SU-DHL-6 (cell line): ENCODE measurements at regions not wholly inside any gene's neighbourhood (a gene's known extent, or its start where the extent isn't known, plus 50 kb on each side); places are given as distances from the start of the nearest gene placed in this dataset.

Source experiments
- EZH2phosphoT487 ChIP-seq: fragments of 200-600 bp; sonication (generic), shearing (Covaris generic); conservative IDR thresholded peaks from 2 replicates; pipeline ENCODE4 v1.6.1; 2018; ENCODE audit warnings: mild to moderate bottlenecking, antibody characterized with exemption, low read length, moderate library complexity, mixed read lengths
- TF ChIP-seq, protein P1 (sequence below): fragments of 200-600 bp; sonication (generic); IDR thresholded peaks from one replicate; pipeline ENCODE4 v1.5.1; 2017; ENCODE audit warnings: antibody characterized with exemption, mild to moderate bottlenecking, low read length, moderate library complexity; ENCODE audit not compliant: insufficient read depth, poor library complexity, severe bottlenecking

DNA sequence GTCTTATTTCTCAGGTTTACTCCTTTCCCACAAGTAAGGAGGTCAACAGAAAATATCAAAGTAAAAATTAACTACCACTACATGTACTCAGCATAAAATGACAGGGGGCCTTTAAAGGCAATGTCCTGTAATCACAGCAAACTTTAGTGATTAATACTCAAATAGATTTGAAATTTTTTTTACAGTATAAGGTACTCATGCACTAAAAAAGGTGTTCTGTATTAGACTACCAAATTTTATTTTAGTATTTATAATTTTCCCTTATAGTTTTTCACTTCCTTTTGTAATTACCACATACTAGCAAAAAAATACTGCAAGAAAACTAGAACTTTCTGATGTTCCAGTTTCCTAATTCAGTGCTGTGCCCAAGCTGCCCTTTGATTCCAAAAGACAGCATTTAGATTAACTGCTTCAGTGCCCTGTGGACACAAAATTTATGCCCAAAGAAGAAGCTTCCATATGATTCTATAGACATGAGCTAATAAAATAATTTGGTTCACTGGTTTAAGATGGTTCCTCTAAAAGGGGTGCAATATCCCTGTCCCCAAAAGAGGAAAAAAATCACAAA, 70.6 kb downstream of the KLF12 start:
- TF ChIP-seq, protein P1, sequence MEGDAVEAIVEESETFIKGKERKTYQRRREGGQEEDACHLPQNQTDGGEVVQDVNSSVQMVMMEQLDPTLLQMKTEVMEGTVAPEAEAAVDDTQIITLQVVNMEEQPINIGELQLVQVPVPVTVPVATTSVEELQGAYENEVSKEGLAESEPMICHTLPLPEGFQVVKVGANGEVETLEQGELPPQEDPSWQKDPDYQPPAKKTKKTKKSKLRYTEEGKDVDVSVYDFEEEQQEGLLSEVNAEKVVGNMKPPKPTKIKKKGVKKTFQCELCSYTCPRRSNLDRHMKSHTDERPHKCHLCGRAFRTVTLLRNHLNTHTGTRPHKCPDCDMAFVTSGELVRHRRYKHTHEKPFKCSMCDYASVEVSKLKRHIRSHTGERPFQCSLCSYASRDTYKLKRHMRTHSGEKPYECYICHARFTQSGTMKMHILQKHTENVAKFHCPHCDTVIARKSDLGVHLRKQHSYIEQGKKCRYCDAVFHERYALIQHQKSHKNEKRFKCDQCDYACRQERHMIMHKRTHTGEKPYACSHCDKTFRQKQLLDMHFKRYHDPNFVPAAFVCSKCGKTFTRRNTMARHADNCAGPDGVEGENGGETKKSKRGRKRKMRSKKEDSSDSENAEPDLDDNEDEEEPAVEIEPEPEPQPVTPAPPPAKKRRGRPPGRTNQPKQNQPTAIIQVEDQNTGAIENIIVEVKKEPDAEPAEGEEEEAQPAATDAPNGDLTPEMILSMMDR = no peak
- TF ChIP-seq EZH2phosphoT487 = no peak
